Breast epithelium (tissue), 3 donors: ENCODE measurements at regions not wholly inside any gene's neighbourhood (a gene's known extent, or its start where the extent isn't known, plus 50 kb on each side); places are given as distances from the start of the nearest gene placed in this dataset.

Source experiments
- POLR2A ChIP-seq: fragments of 450-650 bp; IDR thresholded peaks from one replicate; pipeline ENCODE4 v1.6.1; 2016; ENCODE audit warnings: antibody characterized with exemption, mild to moderate bottlenecking, moderate library complexity
- POLR2AphosphoS5 ChIP-seq, 3 donors: sonication (generic); formaldehyde crosslinking; IDR thresholded peaks; one replicate each; pipeline ENCODE4 v1.6.1; 2017; ENCODE audit warnings: antibody characterized with exemption in 3 of 3
- TF ChIP-seq, protein P1 (sequence below), 3 donors: fragments of 450-650 bp; IDR thresholded peaks; one replicate each; pipeline ENCODE4 v1.5.1; 2016 to 2017; ENCODE audit warnings: antibody characterized with exemption in 3 of 3, mild to moderate bottlenecking in 3 of 3, moderate library complexity in 3 of 3

DNA sequence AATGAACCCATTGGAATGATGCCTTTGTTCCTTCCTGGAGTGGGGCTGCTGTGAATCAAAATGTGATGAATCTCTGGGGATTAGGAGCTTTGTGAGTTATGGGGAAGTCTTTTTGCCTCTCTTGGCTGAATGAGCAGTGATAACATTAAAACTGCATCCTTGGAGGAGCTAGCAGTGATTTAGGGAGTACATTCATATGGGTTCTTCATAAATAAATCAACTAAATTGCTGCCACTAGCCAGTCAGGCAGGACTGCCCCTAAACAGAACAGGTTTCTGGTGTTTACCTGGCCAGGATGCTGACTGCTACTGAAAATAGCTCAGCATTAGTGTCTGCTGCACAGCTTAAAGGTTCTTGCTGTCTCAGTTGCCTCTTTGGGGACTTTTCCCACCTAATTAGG is 244.5 kb upstream of the MEX3C start:
- TF ChIP-seq, protein P1, sequence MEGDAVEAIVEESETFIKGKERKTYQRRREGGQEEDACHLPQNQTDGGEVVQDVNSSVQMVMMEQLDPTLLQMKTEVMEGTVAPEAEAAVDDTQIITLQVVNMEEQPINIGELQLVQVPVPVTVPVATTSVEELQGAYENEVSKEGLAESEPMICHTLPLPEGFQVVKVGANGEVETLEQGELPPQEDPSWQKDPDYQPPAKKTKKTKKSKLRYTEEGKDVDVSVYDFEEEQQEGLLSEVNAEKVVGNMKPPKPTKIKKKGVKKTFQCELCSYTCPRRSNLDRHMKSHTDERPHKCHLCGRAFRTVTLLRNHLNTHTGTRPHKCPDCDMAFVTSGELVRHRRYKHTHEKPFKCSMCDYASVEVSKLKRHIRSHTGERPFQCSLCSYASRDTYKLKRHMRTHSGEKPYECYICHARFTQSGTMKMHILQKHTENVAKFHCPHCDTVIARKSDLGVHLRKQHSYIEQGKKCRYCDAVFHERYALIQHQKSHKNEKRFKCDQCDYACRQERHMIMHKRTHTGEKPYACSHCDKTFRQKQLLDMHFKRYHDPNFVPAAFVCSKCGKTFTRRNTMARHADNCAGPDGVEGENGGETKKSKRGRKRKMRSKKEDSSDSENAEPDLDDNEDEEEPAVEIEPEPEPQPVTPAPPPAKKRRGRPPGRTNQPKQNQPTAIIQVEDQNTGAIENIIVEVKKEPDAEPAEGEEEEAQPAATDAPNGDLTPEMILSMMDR (IDR thresholded peaks at IDR 0.05): no peak
- no peak for TF ChIP-seq POLR2AphosphoS5 (IDR thresholded peaks at IDR 0.05)
- no peak for TF ChIP-seq POLR2A
